ENCODE measurements at regions not wholly inside any gene's neighbourhood (a gene's known extent, or its start where the extent isn't known, plus 50 kb on each side); places are given as distances from the start of the nearest gene placed in this dataset.
A peak's percentile ranks its signal among the peaks of the same experiment; 100 is the strongest.
"Not testable (repeated sequence)": the region's sequence is repeated elsewhere in the genome, so short reads cannot be mapped to it uniquely, and the experiment has no call there.

GRCh38 chr3:162541923-162542322 is 1045.3 kb downstream of the OTOL1 start:
- DNase-seq (ENCODE audit: low read depth), result no peak

- DNase-seq (ENCODE audit: low read depth), result no peak
Measured at GRCh38 chr3:162544246-162544645, 1047.6 kb downstream of the OTOL1 start.

- no peak for DNase-seq (ENCODE audit: low read depth)
Measured at GRCh38 chr3:162546910-162547309, 1050.3 kb downstream of the OTOL1 start.

DNA sequence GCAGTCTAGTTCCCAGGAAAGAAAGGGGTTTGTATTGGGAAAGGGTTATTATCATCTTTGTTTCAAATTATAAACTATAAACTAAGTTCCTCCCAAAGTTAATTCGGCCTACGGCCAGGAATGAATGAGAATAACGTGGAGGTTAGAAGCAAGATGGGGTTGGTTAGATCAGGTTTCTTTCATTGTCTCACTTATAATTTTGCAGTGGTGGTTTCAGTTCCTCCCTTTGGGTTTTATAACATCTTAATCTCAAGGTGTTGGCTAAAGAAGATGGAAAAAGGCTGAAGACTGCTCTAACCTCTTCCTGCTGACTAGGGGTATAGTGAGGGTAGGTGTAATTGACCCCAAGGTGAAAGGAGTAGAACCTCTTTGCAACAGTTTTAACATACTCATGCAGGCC is 1050.7 kb downstream of the OTOL1 start:
- no peak for DNase-seq (ENCODE audit: low read depth)

DNA sequence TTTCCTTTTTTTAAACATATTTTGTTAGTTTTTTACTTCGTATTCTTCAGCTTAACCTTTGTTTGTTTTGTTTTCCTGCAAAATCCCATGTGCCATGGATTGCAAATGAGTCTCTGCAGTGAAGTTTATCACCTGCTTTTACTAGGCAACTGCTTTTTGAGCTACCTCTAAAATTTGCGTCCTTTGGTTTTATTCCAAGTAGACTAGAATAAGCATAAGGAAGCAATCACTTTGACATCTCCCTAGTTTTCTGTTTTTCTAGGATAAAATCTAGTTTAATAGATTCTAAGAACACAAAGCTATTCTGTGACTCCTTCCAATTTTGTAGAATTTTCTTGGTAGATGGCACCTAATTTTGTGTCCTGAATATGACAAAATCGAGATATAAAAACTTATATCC is 1059.2 kb downstream of the OTOL1 start:
- DNase-seq (ENCODE audit: low read depth), result no peak

DNA sequence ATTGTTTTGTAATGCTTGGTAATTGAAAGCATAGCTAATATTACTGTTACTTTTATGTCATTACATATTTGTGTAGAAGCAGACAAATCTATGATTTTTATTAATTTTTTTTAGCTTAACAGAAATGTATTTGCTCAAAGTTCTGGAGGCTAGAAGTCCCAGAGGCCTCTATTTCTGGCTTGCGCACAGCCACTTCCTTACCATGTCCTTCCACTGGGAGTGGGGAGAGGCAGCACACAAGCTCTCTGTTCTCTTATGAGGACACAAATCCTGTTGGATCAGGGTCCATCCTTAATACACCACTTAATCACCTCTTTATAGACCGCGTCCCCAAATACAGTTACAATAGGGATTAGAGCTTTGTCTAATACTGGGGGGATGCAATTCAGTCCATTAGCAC is 1061.4 kb downstream of the OTOL1 start:
- DNase-seq (ENCODE audit: low read depth), result no peak

DNA sequence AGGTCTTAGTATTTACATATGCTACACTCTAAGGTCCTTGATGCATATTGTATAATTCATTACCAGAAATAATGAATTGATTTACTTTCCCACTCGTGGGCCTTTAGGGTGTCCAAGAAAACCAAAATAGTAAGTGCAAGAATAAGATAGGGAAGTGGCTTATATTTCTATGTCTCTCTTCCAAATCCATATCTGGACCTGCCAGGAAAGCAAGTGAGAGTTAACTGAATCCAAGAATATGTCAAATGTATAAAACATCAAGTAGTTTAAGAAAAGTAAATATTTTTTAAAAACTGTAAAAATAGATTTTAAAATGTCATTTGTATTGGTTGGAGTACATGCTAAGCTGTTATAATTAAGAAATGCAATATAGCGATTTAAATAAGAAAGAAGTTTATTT is 1072.1 kb downstream of the OTOL1 start:
- no peak for DNase-seq (ENCODE audit: low read depth)

DNA sequence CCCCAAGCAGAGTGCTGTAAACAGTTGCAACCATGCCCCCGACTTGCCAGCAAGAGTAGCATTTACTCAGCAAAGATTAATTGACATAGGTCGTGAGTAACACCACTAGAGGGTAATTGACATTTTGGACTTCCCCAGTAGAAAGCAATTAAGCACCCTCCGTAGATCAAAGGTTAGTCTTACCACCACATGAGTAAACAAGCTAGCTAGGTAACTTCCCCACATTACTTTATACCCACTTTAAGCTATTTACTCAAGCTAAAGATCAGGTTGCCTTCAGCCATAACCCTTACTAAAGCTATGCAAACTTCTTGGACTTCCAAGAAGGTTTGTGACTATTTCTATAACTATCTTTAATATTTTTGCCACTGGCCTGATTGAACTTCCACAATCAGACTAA is 1072.7 kb downstream of the OTOL1 start:
- DNase-seq (ENCODE audit: low read depth), result no peak

GRCh38 chr3:162584986-162585385 is 1088.4 kb downstream of the OTOL1 start:
- no peak for DNase-seq (ENCODE audit: low read depth)

DNA sequence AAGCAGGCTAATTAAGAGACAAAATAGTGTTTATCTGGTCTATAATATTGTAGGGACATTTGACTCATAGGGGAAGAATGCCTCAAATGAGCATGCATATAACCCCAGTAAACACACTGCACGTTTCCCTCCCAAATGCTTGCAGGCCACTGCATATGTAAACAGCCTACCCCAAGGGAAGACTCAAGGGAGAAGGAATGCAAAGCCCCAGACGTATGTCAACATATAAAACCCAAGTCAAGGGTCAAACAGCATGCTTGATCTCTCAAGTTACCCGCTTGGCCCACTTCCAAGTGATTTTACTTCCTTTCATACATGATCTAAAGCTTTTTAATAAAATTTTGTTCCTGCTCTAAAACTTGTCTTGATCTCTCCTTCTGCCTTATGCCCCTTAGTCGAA is 1090.0 kb downstream of the OTOL1 start:
- peak; percentile 34 for DNase-seq (ENCODE audit: low read depth)

DNA sequence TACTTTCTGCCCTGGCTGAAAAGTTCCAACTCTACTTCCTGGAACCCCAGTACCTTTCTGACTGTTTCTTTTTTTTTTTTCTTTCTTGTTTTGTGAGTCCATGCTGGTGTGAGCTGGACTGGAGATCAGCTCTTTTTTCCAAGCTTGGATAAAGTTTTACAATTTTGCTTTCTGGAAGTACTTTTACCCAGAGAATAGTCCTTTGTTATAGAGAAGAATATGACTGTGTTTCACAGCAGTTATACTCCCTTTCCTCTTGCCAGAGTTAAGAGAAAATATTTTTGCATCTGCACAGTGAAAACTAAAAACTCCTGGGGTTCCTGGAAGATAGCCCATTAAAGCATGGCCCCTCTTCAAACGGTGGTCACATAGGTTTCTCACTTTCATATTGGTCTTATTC is 1100.6 kb downstream of the OTOL1 start:
- no peak for DNase-seq (ENCODE audit: low read depth)

- DNase-seq (ENCODE audit: low read depth), result not testable (repeated sequence)
Measured at GRCh38 chr3:162598500-162598899, 1101.9 kb downstream of the OTOL1 start.

GRCh38 chr3:162599742-162600141 is 1103.1 kb downstream of the OTOL1 start:
- not testable (repeated sequence) for DNase-seq (ENCODE audit: low read depth)

GRCh38 chr3:162601101-162601670 is 1104.6 kb downstream of the OTOL1 start:
- DNase-seq (ENCODE audit: low read depth), result no peak

- DNase-seq (ENCODE audit: low read depth), result no peak
Measured at GRCh38 chr3:162602619-162603018, 1106.0 kb downstream of the OTOL1 start.

DNA sequence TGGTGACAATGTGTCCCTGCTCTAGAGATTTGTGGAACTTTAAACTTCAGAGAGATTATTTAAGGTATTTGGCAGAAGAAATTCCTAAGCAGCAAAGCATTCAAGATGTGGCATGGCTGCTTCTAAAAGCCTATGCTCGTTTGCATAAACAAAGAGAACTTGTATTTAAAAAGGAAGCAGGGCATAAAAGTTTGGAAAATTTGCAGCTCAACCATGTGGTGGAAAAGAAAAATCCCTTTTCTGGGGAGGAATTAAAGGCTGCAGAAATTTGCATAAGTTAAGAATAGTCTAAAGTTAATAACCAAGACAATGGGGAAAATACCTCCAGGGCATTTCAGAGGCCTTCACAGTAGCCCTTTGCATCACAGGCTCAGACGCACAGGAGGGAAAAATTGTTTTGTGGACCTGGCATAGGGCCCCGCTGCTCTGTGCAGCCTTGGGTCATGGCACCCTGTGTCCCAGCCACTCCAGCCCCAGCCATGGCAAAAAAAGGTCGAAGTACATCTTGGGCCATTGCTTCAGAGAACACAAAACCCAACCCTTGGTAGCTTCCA is 1109.1 kb downstream of the OTOL1 start:
- no peak for DNase-seq (ENCODE audit: low read depth)

- DNase-seq (ENCODE audit: low read depth), result no peak
Measured at GRCh38 chr3:162610261-162610660, 1113.7 kb downstream of the OTOL1 start.

DNA sequence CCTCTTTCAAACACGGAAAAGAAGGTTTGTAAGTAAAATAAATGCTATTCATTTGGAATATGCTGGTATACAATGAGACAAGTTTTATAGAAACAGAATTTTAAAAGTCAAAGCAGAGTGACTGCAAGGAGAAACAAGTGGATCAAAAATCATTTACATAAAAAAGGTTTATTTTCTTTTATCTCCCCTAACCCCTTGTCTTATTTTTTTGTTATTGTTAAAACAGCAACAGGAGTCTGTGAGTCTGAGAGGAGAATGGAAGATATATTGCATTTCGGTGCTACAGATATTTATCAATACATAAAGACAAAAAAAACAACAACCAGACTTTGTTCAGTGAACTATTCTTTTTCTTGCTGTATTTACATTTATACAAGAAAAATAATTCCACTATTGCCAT is 1116.4 kb downstream of the OTOL1 start:
- no peak for DNase-seq (ENCODE audit: low read depth)

DNA sequence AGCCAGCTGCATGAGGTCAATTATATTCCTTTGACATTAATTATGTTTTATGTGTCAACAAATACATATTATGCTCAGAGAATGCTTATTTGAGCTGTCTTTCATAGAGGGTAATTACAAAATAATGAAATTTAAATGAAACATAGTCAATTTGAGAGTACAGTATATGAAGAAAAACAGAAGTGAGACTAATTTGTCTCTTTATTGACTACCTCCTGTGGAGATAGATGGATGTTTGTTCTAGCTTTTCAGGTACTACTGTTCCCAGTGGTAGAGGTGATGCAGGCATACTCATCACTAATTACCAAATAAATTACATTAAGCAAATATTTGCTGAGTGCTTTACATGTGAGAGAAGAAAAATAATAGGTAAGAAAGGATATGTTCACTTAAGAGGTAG is 1129.6 kb downstream of the OTOL1 start:
- DNase-seq (ENCODE audit: low read depth), result no peak

DNA sequence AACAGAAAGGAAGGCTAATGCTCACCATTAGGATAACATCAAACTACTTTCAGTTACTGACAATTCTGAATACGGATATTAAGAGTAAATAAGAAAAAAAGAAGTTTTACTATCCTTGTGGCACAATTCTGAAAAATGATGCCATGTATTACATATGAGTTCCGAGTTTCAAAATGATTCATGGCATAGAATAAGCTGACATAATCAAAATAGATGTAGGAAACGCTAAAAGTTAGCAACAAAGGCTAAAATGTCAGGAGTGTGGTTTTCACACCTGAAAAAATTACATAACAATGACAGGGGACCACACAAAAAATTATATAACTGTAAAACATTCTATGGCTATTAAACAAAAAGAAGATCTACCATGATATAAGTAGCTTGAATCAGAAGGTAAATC is 1131.9 kb downstream of the OTOL1 start:
- DNase-seq (ENCODE audit: low read depth), result no peak

DNA sequence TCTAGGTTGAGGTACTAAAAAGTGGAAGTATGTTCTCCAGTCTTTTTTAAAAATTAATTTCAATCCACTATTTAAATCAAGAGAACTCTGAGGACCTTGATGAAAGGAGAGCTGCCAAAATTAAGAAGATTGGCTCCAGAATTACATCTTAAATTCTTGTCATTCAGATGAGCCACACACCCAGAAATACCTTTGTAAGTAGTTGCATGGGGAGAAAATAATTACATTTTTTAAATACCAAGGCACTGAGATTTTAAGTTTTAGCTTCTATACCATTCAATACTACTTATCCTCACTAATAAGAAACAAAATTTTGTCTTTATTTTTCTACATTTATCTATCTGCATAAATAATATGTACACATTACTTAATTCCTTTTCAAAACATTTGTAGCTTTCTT is 1132.8 kb downstream of the OTOL1 start:
- DNase-seq (ENCODE audit: low read depth), result no peak

GRCh38 chr3:162632672-162633071 is 1136.1 kb downstream of the OTOL1 start:
- no peak for DNase-seq (ENCODE audit: low read depth)

GRCh38 chr3:162640208-162640607 is 1143.6 kb downstream of the OTOL1 start:
- not testable (repeated sequence) for DNase-seq (ENCODE audit: low read depth)

DNA sequence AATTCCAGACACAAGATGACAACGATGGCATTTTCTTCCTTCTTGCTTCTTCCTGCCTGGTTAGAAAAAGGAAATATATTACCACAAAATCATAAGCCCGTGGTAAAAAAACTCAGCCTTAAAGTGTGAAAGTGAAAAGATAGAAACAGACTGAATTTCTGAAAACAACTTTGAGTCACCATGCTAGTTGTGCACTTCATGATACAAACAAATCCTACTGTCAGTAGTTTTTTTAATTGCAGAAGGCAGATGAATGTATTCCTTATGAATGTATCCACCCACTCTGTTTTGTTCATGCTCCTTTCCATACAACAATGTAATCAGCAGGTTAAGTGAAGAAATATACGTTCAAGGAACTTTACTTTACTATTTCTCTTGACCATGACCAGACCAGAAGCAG is 1144.7 kb downstream of the OTOL1 start:
- no peak for DNase-seq (ENCODE audit: low read depth)

DNA sequence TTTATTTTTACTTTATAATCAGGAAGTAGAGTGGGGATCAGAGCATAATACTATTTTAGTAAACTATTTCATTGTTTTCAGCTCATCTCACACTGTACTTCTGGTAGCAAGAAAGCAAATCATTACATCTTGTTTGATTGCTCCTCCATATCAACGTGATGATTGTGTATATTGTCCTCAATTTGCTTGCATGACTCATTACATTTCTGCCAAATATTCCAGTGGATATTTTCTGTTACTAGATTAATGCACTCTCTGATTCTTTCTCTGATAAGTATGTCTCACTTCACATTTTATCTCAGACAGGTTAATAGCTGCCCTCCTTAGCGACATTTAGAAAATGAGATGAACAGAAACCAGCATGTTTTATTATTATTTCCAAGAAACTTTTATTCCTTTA is 1145.3 kb downstream of the OTOL1 start:
- no peak for DNase-seq (ENCODE audit: low read depth)

Measured in fibroblast of gingiva (primary cell).